EL (cell line): ENCODE measurements at regions not wholly inside any gene's neighbourhood (a gene's known extent, or its start where the extent isn't known, plus 50 kb on each side); places are given as distances from the start of the nearest gene placed in this dataset.

ENCODE experiments used
- DNase-seq: peaks from one replicate; pipeline ENCODE4 v3.0.0-alpha.2; 2016

DNA sequence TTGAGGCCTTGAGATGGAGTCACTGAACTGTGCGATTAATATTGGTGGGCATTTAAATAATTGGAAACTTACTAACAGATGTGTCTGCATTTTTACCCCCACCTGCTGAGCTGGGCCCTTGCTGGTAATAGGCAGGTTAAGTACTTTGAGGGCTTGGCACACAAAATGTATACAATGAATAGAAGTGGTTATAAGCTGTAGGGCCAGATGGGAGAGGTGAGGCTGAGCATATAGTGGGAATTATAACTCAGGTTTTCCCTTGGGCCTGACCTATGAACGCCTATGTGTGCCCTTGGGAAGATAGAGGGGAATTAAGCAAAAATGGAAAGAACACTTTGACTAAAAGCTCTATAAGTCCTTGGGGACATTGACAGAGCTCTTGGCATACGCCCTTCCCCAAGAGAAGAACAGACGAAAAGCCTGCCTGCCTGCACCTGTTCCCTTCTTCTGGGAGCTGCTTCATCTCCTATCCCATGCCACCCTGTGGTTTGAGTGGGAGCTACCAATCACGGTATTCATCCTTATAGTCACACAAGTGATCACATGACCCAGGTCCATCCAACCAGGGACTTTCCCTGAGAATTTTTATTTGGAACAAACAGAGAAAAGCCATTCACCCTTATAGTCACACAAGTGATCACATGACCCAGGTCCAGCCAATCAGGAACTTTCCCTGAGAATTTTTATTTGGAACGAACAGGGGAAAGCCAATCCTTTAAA, 260.7 kb upstream of the CSF3R start:
- no peak for DNase-seq

DNA sequence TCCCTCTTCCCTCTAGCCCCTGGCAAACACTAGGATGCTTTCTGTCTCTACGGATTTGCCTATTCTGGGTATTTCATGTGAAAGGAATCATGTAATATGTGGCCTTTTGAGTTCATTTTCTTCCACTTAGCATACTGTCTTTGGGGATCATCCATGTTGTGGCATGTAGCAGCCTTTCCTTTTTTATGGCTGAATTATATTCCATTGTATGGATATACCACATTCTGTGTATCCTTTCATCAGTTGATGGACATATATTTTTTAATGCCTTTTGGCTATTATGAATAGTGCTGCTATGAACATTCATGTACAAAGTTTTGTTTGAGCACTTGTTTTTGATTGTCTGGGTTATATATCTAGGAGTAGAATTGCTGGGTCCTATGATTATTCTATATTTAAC, 258.4 kb upstream of the CSF3R start:
- DNase-seq: no peak

GRCh38 chr1:36740446-36740845, 257.7 kb upstream of the CSF3R start:
- DNase-seq: no peak

DNA sequence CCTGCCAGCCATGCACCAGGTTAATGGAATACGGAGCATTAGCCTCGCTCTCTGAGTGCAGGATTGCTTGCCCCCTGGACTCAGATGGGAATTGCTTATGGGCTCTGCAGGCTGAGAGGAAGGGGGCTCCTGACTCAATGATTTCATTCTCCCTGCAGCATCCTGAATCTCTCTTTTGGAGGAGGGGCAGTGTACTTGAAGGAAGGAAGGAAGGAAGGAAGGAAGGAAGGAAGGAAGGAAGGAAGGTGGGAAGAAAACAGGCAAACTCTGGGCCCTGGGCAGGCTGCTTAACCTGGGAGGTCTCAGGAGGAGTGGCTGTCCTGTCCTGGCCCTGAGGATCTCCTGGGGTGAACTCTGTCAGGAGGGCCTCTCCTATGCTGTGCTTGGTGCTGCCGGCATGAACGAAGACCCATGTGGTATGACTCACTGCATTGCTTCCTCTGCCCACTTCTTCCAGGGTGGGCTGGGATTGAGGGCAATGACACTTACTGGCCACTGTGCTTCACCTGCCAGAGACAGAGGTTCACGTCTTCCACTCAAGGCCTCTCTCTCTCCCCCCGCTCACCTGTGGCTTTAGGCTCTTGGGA, 257.1 kb upstream of the CSF3R start:
- DNase-seq: no peak

GRCh38 chr1:36738245-36738644, 255.5 kb upstream of the CSF3R start:
- no peak for DNase-seq

- no peak for DNase-seq
These were observed 255.1 kb upstream of the CSF3R start for GRCh38 chr1:36737767-36738166.

- no peak for DNase-seq
These were observed 254.4 kb upstream of the CSF3R start for GRCh38 chr1:36737038-36737555.

DNA sequence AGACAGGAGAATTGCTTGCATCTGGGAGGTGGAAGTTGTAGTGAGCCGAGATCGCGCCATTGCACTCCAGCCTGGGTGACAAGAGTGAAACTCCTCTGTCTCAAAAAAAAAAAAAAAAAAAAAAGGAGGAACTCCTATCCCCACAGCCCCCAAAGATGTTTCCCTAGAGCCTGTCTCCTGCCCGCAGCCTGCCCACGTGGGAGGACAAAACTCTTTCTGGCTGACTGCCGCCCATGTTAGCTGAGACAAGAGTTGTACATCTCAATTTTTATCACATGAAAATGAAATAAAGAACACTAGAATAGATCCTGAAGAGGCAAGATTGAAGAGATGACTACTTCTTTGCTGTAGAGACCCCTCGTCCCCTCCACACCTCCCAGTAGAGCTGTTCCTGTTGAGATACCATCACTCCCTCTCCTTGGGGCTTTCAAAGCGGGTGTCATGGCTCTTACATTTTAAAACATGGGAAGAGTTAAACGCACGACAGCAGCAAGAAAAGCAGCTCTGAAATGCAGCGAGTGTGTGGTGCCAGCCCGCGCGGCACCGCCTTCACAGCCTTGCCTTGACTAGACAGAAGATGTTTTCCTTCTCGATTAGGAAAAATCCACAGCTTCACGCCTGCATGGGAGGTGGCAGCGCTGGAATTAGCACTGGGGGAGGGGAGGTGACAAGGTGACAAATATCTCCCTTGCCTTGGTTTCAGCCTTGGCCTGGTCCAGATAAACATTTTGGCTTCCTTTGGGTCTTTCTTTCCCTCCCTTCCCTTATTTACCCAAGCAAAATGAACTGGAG, 253.4 kb upstream of the CSF3R start:
- DNase-seq: no peak

- no peak for DNase-seq
These were observed 252.7 kb upstream of the CSF3R start for GRCh38 chr1:36735436-36735835.

DNA sequence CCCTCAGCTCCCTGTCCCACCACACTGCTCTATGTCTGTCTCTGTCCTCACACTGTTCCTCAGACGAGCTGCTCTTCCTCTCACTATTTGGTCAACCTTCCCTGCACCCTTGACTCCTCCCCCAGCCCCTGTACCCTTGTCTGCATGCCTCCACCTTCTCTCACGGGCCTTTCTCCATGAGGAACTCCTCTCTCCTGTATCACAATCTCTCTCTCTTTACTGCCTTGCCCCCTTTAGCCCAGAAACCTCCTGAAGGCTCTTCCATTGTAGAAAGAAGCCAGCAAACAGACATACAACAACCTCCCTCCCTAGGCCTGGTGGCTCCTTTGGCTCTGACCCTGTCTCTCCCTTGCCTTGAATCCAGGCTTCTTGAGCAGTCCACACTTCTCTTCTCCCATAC, 251.6 kb upstream of the CSF3R start:
- DNase-seq: no peak

DNA sequence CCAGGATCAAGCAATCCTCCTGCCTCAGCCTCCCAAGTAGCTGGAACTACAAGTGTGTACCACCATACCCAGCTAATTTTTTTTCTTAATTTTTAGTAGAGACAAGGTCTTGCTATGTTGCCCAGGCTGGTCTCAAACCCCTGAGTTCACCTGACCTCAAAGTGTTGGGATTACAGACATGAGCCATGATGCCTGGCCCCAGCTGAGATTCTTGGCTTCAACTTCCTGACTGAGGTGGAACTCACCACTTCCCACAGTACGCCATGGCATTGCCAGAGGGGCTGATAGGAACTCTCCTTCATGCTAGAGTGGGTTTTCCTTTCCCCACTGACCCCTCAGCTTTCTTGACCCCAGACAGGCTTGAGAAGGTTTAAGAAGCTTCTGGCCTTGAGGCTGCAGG, 251.0 kb upstream of the CSF3R start:
- DNase-seq: no peak

DNA sequence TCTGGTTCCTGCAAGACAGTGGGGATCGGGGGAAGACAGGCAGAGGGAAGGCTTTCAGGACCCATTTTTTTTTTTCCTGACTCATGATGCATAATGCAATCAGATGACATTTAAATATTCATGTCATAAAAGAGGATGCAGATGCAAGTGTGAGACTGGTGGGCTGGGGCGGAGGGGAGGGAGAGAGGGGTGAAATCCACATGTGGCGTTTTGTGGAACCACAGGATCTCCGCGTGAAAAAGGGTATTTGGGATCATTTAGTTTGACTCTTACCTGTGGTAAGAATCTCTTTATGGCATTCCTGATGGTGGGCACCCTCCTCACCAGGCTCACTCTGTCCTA, 249.3 kb upstream of the CSF3R start:
- no peak for DNase-seq

GRCh38 chr1:36731226-36732014, 248.7 kb upstream of the CSF3R start:
- no peak for DNase-seq

- DNase-seq: no peak
These were observed 247.9 kb upstream of the CSF3R start for GRCh38 chr1:36730599-36730998.

- DNase-seq: no peak
These were observed 247.2 kb upstream of the CSF3R start for GRCh38 chr1:36729716-36730510.

DNA sequence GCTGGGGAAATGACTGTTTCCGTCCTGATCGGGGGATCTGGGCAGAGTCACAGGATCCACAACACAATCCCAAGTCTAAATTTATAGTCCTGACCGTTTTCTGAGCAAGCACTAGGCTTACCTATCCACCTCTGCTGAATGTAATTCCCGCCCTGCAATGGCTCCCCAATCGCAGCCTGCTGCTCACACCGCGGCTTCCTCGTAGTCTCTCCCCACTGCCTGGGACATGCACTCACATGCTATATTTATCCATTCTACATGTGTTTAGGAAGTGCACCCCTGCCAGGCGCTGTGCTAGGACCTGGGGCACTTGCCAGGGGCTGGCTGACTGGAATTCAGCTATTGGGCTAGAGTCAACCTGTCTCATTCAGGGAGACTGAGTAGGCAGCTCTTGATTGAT, 246.6 kb upstream of the CSF3R start:
- no peak for DNase-seq

- no peak for DNase-seq
These were observed 246.1 kb upstream of the CSF3R start for GRCh38 chr1:36728846-36729245.

DNA sequence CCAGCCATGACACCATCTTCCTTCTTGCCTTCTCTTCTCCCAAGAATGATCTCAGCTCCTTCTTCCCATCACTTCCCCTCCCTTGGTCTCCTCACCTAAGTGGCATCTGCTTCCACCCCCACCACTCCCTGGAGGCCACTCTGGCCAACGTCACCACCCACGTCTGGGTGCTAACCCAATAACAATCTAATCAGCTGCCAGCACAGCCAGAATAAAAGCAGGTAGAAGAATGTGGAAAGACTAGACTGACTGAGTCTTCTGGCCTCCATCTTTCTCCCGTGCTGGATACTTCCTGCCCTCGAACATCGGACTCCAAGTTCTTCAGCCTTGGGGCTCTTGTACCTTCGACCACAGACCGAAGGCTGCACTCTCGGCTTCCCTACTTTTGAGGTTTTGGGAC, 245.3 kb upstream of the CSF3R start:
- no peak for DNase-seq

- DNase-seq: no peak
These were observed 242.4 kb upstream of the CSF3R start for GRCh38 chr1:36725151-36725550.

DNA sequence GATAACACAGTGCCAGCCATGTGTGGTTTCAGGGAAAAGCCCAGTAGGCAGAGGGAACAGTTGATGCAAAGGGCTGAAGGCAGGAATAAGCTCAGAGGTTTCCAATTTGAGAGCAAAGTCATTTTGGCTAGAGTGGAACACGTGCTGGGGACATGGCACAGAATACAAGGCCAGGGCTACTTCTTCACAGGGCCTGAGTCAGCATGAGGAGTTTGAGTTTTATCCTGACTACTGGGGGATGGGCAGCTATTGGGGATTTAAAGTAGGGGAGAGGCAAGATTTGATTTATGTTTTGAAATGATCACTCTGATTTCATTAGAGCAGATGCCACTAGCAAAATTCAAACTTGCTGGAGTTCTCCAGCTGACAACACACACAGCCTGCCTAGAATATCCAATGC, 241.1 kb upstream of the CSF3R start:
- no peak for DNase-seq

DNA sequence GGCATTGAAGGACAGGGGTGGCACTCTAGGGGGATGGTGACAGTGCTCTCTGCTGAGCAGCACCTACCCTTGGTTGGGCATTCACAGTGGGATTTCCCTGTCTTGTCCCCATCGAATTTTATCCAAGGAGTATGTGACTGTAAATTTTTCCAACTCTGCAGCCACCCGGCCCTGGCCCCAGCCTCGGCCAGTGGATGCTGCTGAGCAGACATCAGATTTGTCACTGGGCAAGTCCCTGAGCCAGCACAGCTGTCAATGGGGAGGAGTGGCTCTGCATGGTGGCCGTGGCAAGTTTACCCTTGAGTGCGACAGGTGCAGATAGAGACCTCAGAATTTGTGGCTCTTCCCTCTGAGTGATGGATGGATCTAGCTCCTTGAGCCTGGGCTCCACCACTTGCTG, 240.2 kb upstream of the CSF3R start:
- no peak for DNase-seq

DNA sequence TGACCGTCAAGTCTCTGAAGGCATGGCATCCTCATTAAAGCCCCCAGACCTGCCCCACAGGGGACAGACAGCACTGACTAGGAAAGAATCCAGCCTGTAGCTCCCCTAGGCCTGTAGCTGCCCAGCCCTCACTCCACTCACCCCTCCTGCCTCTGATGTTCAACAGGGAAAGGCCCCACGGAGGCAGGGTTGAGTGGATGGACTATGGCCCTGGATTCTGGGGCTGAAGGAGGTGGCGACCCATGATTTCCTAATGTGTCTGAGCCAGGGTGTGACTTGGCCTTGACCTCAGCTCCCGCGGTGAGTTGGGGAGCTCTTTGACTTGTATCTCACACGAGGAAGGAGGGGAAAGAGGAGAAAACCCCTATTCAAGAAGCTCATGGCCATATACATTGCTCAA, 238.5 kb upstream of the CSF3R start:
- no peak for DNase-seq

DNA sequence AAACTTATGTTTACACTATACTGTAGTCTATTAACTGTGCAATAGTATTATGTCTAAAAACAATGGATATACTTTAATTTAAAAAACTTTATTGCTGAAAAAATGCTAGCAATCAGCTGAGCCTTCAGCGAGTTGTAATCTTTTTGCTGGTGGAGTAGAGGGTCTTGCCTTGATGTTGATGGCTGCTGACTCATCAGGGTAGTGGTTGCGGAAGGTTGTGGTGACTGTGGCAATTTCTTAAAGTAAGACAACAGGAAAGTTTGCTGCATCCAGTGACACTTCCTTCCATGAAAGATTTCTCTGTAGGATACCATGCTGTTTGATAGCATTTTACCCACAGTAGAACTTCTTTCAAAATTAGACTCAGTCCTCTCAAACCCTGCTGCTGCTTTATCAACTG, 234.7 kb upstream of the CSF3R start:
- DNase-seq: no peak
